ENCODE measurements at regions not wholly inside any gene's neighbourhood (a gene's known extent, or its start where the extent isn't known, plus 50 kb on each side); places are given as distances from the start of the nearest gene placed in this dataset.
"Not testable (repeated sequence)": the region's sequence is repeated elsewhere in the genome, so short reads cannot be mapped to it uniquely, and the experiment has no call there.

DNA sequence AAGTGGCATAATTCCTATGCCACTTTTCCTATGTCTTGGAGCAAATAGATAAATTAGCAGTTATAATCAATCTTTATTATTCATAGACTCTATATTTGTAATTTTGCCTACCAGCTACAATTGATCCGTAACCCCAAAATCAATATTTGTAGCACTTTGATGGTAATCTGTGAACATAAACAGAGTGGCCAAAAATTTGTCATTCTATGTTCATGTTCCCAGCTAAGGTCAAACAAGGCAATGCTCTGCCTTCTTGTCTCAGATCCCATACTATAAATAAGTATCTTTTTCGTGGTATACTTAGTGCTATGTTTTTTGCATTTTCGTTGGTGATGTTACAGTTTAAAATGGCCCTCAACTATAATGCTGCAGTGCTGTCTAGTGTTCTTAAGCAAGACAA, 228.5 kb downstream of the FZD1 start:
- POLR2A ChIA-PET = no interaction called here
- H3K4me3 ChIP-seq (ENCODE audit: low read depth, low read length) = no peak overlapping the region
- TF ChIP-seq, protein P1, sequence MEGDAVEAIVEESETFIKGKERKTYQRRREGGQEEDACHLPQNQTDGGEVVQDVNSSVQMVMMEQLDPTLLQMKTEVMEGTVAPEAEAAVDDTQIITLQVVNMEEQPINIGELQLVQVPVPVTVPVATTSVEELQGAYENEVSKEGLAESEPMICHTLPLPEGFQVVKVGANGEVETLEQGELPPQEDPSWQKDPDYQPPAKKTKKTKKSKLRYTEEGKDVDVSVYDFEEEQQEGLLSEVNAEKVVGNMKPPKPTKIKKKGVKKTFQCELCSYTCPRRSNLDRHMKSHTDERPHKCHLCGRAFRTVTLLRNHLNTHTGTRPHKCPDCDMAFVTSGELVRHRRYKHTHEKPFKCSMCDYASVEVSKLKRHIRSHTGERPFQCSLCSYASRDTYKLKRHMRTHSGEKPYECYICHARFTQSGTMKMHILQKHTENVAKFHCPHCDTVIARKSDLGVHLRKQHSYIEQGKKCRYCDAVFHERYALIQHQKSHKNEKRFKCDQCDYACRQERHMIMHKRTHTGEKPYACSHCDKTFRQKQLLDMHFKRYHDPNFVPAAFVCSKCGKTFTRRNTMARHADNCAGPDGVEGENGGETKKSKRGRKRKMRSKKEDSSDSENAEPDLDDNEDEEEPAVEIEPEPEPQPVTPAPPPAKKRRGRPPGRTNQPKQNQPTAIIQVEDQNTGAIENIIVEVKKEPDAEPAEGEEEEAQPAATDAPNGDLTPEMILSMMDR (IDR thresholded peaks at IDR 0.05; ENCODE audit: insufficient read depth, low read length, missing control alignments) = no peak
- DNase-seq (ENCODE audit: low read depth, low spot score) = no peak
- CTCF ChIA-PET = no interaction called here

DNA sequence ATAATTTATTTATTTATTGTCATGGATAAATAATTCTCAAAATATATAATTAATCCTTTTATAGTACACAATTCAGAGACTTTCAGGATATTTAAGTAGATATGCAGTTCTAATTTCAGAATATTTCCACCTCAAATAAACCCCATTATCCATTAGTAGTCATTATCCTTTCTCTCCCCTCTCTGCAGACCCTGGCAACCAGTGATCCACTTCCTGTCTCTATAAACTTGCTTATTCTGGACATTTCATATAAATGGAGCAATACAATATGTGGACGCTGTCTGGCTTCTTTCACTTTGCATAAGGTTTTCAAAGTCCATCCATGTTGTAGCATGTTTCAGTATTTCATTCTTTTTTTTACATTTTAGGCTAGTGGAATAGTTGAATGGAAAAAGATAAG, 230.2 kb downstream of the FZD1 start:
- ChIA-PET POLR2A (no interaction called here), CTCF (no interaction called here)
- DNase-seq (ENCODE audit: low read depth, low spot score) = no peak
- TF ChIP-seq, protein P1 (IDR thresholded peaks at IDR 0.05; ENCODE audit: insufficient read depth, low read length, missing control alignments) = no peak
- no peak overlapping the region for H3K4me3 ChIP-seq (ENCODE audit: low read depth, low read length)

DNA sequence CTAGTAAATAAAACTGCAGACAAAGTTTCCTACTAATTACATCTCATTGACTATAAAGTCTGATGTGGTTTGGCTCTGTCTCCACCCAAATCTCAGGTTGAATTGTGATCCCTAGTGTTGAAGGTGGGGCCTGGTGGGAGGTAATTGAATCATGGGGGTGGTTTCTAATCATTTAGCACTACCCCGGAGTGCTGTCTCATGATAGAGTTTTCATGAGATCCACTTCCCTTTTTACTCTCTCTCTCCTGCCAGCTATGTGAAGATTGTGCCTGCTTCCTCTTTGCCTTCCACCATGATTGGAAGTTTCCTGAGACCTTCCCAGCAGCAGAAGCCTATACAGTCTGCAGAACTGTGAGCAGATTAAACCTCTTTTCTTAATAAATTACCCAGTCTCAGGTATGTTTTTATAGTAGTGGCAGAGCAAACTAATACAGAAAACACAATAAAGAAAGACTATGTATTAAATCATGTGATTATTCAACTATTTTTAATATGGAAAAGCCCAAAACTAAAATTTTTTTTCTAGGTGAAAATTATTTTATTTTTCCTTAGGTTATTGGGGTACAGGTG, 232.1 kb downstream of the FZD1 start:
- DNase-seq (ENCODE audit: low read depth, low spot score) = no peak
- POLR2A ChIA-PET = no interaction called here
- no peak overlapping the region for H3K4me3 ChIP-seq (ENCODE audit: low read depth, low read length)
- TF ChIP-seq, protein P1 (IDR thresholded peaks at IDR 0.05; ENCODE audit: insufficient read depth, low read length, missing control alignments) = no peak
- CTCF ChIA-PET = no interaction called here

DNA sequence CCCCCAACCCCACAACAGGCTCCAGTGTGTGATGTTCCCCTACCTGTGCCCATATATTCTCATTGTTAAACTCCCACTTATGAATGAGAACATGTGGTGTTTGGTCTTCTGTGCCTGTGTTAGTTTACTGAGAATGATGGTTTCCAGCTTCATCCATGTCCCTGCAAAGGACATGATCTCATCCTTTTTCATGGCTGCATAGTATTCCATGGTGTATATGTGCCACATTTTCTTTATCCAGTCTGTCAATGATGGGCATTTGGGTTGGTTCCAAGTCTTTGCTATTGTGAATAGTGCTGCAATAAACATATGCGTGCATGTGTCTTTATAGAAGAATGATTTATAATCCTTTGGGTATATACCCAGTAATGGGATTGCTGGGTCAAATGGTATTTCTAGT, 233.0 kb downstream of the FZD1 start:
- CTCF ChIA-PET; H3K4me3 ChIP-seq (ENCODE audit: low read depth, low read length); DNase-seq (ENCODE audit: low read depth, low spot score); POLR2A ChIA-PET: not testable (repeated sequence)

DNA sequence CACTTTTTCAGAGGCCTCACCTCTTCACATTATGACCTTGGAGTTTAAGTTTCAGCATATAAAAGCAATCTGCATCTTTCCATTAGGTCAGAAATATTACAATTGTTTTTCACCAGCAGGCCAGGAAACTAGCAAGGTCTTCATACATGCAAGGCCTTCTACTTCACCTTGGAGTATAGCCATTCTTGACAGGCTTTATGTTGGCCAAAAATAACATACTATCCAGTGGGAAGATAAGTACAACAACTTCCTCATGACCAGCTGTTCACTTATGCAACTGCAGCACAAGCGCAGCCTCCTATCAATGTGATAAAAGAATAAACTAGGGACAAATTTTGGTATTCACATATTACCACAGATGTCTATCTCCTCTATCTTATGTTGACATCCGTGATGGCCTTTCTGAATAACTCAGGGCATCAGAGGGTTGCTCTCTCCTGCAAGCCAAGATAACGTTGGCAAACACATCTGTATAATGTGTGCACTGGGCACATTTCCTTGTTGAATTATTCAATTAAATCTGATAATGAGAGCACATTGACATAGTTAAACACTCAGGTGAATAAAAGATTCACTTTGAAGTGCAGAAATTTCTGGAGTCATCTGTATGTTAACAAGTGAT, 239.8 kb downstream of the FZD1 start:
- TF ChIP-seq, protein P1 (IDR thresholded peaks at IDR 0.05; ENCODE audit: insufficient read depth, low read length, missing control alignments) = no peak
- POLR2A ChIA-PET = no interaction called here
- no peak overlapping the region for H3K4me3 ChIP-seq (ENCODE audit: low read depth, low read length)
- DNase-seq (ENCODE audit: low read depth, low spot score) = no peak
- CTCF ChIA-PET = no interaction called here

DNA sequence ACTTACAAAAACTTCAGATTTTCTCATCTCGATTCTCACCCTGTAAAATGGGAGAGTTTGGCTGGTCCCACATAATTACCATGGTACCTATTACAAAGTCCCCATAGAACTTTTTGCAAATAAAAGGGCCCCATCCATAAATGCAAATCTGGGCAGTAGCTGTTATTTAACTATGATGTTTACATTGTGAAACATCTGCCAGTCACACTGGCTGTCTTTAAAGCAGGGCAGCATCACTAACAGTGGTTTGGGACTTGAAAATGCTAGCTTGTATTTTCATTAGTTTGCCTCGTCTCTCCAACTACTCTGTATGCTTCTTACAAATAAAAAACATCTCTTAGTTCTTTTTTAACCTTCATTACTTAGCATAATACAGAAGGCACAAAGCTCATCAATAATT, 240.7 kb downstream of the FZD1 start:
- TF ChIP-seq, protein P1 (IDR thresholded peaks at IDR 0.05; ENCODE audit: insufficient read depth, low read length, missing control alignments) = no peak
- ChIA-PET CTCF (no interaction called here), POLR2A (no interaction called here)
- no peak for DNase-seq (ENCODE audit: low read depth, low spot score)
- no peak overlapping the region for H3K4me3 ChIP-seq (ENCODE audit: low read depth, low read length)

DNA sequence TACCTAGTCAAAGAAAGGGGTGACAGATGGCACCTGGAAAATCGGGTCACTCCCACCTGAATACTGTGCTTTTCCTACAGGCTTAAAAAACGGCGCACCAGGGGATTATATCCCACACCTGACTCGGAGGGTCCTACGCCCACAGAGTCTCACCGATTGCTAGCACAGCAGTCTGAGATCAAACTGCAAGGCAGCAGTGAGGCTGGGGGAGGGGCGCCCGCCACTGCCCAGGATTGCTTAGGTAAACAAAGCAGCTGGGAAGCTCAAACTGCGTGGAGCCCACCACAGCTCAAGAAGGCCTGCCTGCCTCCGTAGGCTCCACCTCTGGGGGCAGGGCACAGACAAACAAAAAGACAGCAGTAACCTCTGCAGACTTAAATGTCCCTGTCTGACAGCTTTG, 242.7 kb downstream of the FZD1 start:
- DNase-seq (ENCODE audit: low read depth, low spot score); POLR2A ChIA-PET: not testable (repeated sequence)

DNA sequence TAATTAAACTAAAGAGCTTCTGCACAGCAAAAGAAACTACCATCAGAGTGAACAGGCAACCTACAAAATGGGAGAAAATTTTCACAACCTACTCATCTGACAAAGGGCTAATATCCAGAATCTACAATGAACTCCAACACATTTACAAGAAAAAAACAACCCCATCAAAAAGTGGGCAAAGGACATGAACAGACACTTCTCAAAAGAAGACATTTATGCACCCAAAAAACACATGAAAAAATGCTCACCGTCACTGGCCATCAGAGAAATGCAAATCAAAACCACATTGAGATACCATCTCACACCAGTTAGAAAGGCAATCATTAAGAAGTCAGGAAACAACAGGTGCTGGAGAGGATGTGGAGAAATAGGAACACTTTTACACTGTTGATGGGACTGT, 247.6 kb downstream of the FZD1 start:
- H3K4me3 ChIP-seq (ENCODE audit: low read depth, low read length); DNase-seq (ENCODE audit: low read depth, low spot score); CTCF ChIA-PET; POLR2A ChIA-PET: not testable (repeated sequence)

More for the DNA sequence above, 242.7 kb downstream of the FZD1 start:
- CTCF ChIA-PET; H3K4me3 ChIP-seq (ENCODE audit: low read depth, low read length): not testable (repeated sequence)

Data from AG04449 (cell line).